SK-N-SH treated with all-trans-retinoic acid at 6 μM for 48 hours (cell line): ENCODE measurements at regions not wholly inside any gene's neighbourhood (a gene's known extent, or its start where the extent isn't known, plus 50 kb on each side); places are given as distances from the start of the nearest gene placed in this dataset.

Source experiments
- ATAC-seq: fragments of 200-7000 bp; cut with Tn5 transposase; 3 replicates; pipeline ENCODE4 v1.9.1; 2020; ENCODE audit warnings: mild to moderate bottlenecking, moderate library complexity
- ARNTL ChIP-seq: fragments of 450-650 bp; formaldehyde crosslinking; IDR thresholded peaks from 2 replicates; pipeline ENCODE4 v1.5.0; 2020; ENCODE audit warnings: low read depth, mild to moderate bottlenecking, moderate library complexity, borderline replicate concordance
- CSDC2 ChIP-seq: fragments of 250-450 bp; sonication (Bioruptor Pico); IDR thresholded peaks from 2 replicates; pipeline ENCODE4 v1.5.0; 2020; ENCODE audit warnings: mild to moderate bottlenecking, moderate library complexity
- CSRNP3 ChIP-seq: fragments of 250-450 bp; sonication (Bioruptor Pico); IDR thresholded peaks from 2 replicates; pipeline ENCODE4 v1.5.1; 2021; ENCODE audit warnings: mild to moderate bottlenecking, moderate library complexity
- ESRRG ChIP-seq: fragments of 250-450 bp; sonication (Bioruptor Pico); IDR thresholded peaks from 2 replicates; pipeline ENCODE4 v1.6.1; 2021; ENCODE audit warnings: mild to moderate bottlenecking
- GLIS3 ChIP-seq: fragments of 250-450 bp; sonication (Bioruptor Pico); IDR thresholded peaks from 2 replicates; pipeline ENCODE4 v1.5.0; 2020; ENCODE audit warnings: mild to moderate bottlenecking, moderate library complexity
- ISL1 ChIP-seq: fragments of 250-450 bp; sonication (Bioruptor Pico); IDR thresholded peaks from 2 replicates; pipeline ENCODE4 v2.1.2; 2022; ENCODE audit warnings: mild to moderate bottlenecking, moderate library complexity
- OSR1 ChIP-seq: fragments of 250-450 bp; sonication (Bioruptor Pico); IDR thresholded peaks from 2 replicates; pipeline ENCODE4 v1.8.0; 2022; ENCODE audit warnings: moderate library complexity, mild to moderate bottlenecking, inconsistent platforms
- PPARA ChIP-seq: fragments of 250-450 bp; sonication (Bioruptor Pico); IDR thresholded peaks from 2 replicates; pipeline ENCODE4 v1.5.0; 2020; ENCODE audit warnings: mild to moderate bottlenecking, borderline replicate concordance
- RARB ChIP-seq: fragments of 250-450 bp; sonication (Bioruptor Pico); IDR thresholded peaks from 2 replicates; pipeline ENCODE4 v1.8.0; 2021; ENCODE audit warnings: mild to moderate bottlenecking, moderate library complexity
- SNAI2 ChIP-seq: fragments of 250-450 bp; sonication (Bioruptor Pico); IDR thresholded peaks from 2 replicates; pipeline ENCODE4 v1.5.0; 2020; ENCODE audit warnings: mild to moderate bottlenecking, moderate library complexity
- TSHZ2 ChIP-seq: fragments of 250-450 bp; sonication (Bioruptor Pico); IDR thresholded peaks from 2 replicates; pipeline ENCODE4 v1.5.0; 2020; ENCODE audit warnings: mild to moderate bottlenecking, moderate library complexity
- ZC3H10 ChIP-seq: fragments of 250-450 bp; sonication (Bioruptor Pico); IDR thresholded peaks from 2 replicates; pipeline ENCODE4 v1.5.1; 2021; ENCODE audit warnings: mild to moderate bottlenecking, moderate library complexity
- ZFP3 ChIP-seq: fragments of 250-450 bp; sonication (Bioruptor Pico); IDR thresholded peaks from 2 replicates; pipeline ENCODE4 v1.5.0; 2020; ENCODE audit warnings: mild to moderate bottlenecking, moderate library complexity
- ZFP30 ChIP-seq: fragments of 450-650 bp; formaldehyde crosslinking; IDR thresholded peaks from 2 replicates; pipeline ENCODE4 v1.5.0; 2022; ENCODE audit warnings: mild to moderate bottlenecking, moderate library complexity
- ZNF70 ChIP-seq: fragments of 450-650 bp; formaldehyde crosslinking; IDR thresholded peaks from 2 replicates; pipeline ENCODE4 v1.5.0; 2020; ENCODE audit warnings: mild to moderate bottlenecking, moderate library complexity
- TF ChIP-seq, protein P1 (sequence below): fragments of 250-450 bp; sonication (Bioruptor Pico); IDR thresholded peaks from 2 replicates; pipeline ENCODE4 v1.8.0; 2021; ENCODE audit warnings: low read depth, mild to moderate bottlenecking, moderate library complexity, borderline replicate concordance

DNA sequence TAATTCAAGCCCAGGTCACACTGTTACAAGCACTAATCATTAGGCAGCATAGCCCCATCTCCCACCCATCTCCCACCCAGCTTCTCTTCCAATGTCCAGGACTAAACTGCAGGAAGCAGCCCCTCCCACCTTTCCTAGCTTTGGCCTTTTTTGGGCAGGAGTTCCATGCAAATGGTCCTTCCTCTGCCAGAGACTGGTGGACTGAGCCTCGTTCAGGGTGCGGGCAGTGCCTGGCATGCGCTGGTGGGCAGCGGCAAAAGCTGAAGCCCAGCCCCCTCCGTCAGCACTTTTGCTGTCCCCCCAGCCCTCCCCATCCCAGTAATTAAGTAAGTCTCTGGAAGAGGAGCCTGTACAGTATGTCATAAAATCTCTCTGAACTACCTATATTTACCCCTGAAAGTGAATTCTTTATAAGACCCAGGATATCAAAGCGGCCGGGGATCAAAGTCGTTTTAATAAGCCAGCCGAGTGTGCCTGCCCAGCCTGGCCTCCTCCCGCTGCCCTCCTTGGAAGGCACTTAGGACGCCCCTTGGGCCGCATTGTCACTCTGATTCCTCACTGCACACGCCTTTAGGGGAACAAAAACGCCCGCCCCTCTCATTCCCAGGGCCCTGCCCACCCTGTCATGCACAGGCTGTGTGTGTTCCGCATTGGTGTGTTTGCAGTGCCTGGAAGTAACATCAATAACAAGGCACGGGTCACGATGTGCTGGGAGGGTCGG, 109.9 kb downstream of the IRX5 start:
- TF ChIP-seq TSHZ2 (CRISPR knock-in tag) (no peak), OSR1 (CRISPR knock-in tag) (no peak), RARB (CRISPR knock-in tag) (no peak)
- no peak for ATAC-seq

DNA sequence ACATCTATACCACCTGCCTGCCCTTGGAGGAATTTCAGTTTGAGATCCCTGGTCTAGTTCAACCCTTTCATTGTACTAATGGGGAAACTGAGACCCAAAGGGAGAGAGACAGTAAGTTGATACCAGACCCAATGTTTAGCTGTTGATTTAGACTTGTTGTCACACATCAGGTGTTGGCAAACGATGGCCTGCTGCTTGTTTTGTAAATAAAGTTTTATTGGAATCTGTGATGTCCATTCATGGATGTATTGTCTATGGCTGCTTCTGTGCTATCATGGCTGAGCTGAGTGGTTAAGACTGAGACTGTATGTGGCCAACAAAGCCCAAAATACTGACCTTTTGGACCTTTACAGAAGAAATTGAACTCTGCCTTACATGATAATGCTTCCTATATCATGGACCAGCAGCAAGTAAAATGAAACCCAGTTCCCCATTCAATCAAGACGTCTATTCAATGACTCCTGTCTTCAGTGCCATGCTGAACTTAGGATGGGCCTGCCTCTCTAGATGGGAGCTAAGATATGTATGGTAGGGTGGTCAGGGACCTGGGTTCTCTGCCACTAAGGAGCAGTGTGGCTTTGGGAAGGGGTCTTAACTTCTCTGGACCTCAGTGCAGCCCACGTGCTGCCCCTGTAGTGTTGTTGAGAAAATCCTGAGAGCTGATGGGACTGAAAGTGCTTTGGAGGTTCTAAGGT, 111.0 kb downstream of the IRX5 start:
- ATAC-seq, result no peak
- TF ChIP-seq CSRNP3 (CRISPR knock-in tag) (no peak), ARNTL (CRISPR knock-in tag) (no peak), RARB (CRISPR knock-in tag) (no peak), GLIS3 (CRISPR knock-in tag) (no peak), TSHZ2 (CRISPR knock-in tag) (no peak), ZNF70 (no peak), PPARA (CRISPR knock-in tag) (no peak), ESRRG (CRISPR knock-in tag) (no peak), ZFP30 (CRISPR knock-in tag) (no peak), ISL1 (no peak), ZFP3 (no peak), CSDC2 (CRISPR knock-in tag) (no peak), ZC3H10 (no peak)
- TF ChIP-seq, protein P1, sequence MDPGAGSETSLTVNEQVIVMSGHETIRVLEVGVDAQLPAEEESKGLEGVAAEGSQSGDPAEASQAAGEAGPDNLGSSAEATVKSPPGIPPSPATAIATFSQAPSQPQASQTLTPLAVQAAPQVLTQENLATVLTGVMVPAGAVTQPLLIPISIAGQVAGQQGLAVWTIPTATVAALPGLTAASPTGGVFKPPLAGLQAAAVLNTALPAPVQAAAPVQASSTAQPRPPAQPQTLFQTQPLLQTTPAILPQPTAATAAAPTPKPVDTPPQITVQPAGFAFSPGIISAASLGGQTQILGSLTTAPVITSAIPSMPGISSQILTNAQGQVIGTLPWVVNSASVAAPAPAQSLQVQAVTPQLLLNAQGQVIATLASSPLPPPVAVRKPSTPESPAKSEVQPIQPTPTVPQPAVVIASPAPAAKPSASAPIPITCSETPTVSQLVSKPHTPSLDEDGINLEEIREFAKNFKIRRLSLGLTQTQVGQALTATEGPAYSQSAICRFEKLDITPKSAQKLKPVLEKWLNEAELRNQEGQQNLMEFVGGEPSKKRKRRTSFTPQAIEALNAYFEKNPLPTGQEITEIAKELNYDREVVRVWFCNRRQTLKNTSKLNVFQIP (CRISPR knock-in tag), result no peak

GRCh38 chr16:55042556-55043432, 112.1 kb downstream of the IRX5 start:
- TF ChIP-seq CSRNP3 (CRISPR knock-in tag) (no peak), SNAI2 (CRISPR knock-in tag) (no peak), OSR1 (CRISPR knock-in tag) (no peak), ARNTL (CRISPR knock-in tag) (no peak), GLIS3 (CRISPR knock-in tag) (no peak), ZFP30 (CRISPR knock-in tag) (no peak)
- TF ChIP-seq, protein P1 (CRISPR knock-in tag), result no peak
- no peak for ATAC-seq
